GM21423 (cell line): ENCODE measurements at regions not wholly inside any gene's neighbourhood (a gene's known extent, or its start where the extent isn't known, plus 50 kb on each side); places are given as distances from the start of the nearest gene placed in this dataset.

Experiments used
- ATAC-seq: cut with Tn5 transposase; IDR thresholded peaks from one replicate; pipeline ENCODE4 v1.9.1; 2021; ENCODE audit warnings: mild to moderate bottlenecking, moderate library complexity; ENCODE audit not compliant: unreplicated experiment

- ATAC-seq: no peak
These were observed 80.0 kb downstream of the CLDN34 start for GRCh38 chrX:10047133-10047532.

DNA sequence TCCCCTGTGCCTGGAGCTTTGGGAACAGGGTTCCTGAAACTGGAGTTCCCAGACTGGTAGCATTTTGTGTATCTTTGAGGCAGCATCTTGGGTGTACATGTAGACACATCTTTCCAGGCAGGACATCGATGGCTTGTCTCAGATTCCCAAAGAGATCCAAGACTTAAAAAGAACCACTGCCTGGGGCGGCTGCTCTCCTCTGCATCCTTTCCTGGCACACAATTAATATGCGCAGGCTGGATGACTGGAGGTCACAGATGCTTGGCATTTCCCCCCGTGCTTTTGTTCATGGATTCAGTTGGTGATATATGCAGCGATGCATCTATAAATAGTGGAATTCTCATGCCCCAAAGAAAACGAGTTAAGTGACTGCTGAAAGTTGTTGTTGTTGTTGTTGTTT is 80.5 kb downstream of the CLDN34 start:
- no peak for ATAC-seq

DNA sequence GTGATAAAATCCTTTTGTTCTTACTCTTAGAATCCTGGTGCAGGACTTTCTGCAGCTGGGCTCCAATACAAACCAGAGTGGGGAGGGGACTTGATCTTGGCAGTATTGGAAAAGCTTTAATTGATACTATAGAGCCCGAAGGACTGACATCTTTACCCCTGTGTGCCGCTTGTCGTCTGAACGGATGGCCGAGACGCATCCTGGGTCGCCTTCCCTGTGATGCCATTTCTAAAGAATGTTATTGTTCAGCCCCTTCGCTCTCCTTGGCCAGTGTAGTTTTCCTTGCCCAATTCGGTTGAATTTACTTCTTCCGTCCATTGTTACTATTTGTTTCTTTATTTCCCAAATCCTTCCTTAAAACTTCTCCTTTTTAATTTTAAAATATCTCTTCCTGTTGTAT is 80.9 kb downstream of the CLDN34 start:
- no peak for ATAC-seq

DNA sequence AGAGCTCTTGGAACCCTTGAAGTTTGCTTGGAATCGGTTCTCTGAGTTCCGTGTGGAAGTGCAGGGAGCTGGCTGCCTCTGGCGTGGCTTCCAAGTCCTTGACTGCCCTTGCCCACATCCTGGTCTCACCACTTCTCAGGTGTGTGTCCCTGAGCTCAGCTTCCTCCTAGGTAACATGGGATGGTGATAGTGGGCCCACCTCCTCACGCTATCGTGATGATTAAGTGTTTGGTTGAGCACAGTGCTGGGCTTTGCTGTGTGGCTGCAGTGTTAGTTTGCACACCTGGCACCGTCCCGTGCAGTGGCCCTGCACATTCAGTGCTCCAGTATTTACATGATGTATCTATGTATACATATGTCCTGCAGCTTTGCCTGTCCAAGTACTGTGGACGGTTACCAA is 81.5 kb downstream of the CLDN34 start:
- ATAC-seq: no peak

GRCh38 chrX:10049236-10049635 is 82.1 kb downstream of the CLDN34 start:
- ATAC-seq: no peak

DNA sequence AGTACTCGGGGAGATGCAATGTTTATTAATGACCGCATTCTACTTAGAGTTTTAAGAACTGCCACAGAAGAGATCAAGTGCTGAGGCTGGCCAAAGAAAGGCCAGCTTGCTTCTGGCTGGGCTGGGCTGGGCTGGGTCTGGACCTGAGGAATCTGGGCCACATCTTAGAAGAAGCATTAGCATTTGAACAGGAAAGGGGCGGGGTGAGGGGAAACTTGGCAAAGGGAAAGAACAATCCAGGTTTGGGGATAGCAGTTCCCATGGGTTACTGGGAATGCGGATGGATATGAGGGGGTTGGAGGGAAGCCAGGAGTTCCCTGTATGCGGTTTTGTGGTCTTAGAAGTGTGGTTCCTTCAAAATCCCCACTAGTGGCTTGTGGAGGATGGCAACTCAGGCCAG is 83.3 kb downstream of the CLDN34 start:
- no peak for ATAC-seq

GRCh38 chrX:10051866-10052480 is 84.8 kb downstream of the CLDN34 start:
- no peak for ATAC-seq

GRCh38 chrX:10052906-10053625 is 85.9 kb downstream of the CLDN34 start:
- no peak for ATAC-seq

DNA sequence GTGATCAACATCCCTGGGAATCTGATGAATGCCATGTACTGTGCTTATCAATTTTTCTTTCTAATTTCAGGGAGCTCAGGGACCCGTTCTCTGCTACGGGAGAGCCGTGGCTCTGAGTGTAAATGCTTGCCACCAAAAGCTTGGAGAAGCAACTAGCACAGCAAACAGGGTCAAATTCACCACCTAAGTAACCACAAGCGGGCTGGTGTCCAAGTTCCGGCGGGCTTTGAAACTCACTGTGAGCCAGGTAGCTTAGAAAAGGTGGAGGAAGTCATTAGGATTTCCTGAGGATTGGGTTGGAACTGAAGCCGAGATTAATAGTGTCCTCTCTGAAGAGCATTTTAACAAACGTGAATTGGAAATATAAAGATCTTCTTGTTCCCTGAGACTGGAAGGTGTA is 87.2 kb downstream of the CLDN34 start:
- ATAC-seq: no peak

GRCh38 chrX:10055430-10055829 is 88.3 kb downstream of the CLDN34 start:
- ATAC-seq: no peak

DNA sequence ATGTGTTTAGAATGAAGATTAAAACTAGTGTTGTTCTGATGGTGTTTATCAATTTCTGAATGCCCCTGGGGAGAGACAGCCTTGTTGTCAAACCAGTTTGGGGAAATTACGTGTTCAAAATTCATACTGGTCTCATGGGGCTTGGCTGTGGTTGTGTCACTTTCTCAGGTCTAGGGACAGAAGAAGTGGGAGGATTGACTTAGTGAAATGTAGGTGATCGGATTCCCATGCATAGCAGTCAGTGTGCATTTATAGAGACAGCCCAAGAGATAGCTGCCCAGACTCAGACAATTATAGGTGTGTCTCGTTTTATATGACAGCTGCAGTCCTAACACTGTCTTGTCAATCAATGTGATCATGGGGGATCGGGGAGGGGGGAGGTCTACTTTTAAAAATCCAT is 94.4 kb upstream of the CLCN4 start:
- ATAC-seq: no peak

DNA sequence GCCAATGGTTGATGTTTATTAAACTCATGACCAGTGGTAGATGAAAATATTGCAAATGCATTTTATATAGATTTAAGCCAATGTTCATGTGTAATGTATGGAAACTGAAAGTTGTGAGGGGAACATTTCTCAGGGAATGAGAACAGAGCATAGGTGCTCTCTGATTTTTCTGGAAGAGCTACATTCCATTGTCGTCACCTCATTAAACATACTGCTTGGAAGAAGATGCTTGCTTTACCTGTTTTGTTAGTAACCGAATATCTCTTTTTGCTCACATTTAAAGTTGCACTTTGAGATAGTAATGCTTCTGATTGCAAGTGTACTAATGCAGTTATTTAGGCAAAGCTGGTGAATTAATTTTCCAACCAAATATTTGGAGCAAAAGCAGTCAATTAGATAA is 93.8 kb upstream of the CLCN4 start:
- ATAC-seq: no peak

GRCh38 chrX:10064736-10065135 is 92.0 kb upstream of the CLCN4 start:
- no peak for ATAC-seq

GRCh38 chrX:10070714-10071436 is 85.9 kb upstream of the CLCN4 start:
- no peak for ATAC-seq

GRCh38 chrX:10071451-10072144 is 85.2 kb upstream of the CLCN4 start:
- no peak for ATAC-seq

DNA sequence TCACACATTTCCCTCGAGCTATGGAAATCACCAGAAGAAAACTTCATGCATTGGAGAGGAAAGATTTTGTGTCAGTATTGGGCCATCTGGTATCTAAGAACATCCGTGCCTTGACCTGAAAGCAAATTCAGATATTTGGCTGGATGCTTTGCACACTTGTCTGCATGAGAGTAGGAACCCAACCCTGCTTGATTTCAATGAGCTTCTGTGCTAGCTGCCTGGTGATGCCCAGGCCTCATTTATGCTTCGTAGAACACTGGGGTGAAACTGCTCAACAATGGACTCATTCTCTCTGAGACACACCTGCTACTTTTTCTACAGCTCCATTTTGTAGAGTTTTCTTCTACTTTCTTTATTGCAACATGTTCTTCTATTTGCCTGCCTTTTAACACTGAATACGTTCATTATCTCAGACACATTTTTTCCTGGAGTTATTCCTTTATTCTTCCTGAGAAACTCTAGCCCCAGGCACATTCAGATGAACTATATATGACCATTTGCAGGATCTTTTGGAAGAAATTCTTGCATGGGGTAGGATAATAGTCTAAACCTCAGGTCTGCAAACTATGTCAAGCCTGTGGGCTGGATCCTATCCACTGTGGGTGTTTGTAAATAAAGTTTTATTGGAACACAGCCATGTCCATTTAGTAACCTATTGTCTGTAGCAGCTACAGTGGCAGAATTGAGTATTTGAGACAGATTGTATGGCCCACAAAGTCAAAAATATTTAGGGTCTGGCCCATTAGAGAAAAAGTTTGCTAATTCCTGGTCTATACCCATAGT is 83.8 kb upstream of the CLCN4 start:
- ATAC-seq: no peak

GRCh38 chrX:10073671-10074070 is 83.1 kb upstream of the CLCN4 start:
- ATAC-seq: no peak

DNA sequence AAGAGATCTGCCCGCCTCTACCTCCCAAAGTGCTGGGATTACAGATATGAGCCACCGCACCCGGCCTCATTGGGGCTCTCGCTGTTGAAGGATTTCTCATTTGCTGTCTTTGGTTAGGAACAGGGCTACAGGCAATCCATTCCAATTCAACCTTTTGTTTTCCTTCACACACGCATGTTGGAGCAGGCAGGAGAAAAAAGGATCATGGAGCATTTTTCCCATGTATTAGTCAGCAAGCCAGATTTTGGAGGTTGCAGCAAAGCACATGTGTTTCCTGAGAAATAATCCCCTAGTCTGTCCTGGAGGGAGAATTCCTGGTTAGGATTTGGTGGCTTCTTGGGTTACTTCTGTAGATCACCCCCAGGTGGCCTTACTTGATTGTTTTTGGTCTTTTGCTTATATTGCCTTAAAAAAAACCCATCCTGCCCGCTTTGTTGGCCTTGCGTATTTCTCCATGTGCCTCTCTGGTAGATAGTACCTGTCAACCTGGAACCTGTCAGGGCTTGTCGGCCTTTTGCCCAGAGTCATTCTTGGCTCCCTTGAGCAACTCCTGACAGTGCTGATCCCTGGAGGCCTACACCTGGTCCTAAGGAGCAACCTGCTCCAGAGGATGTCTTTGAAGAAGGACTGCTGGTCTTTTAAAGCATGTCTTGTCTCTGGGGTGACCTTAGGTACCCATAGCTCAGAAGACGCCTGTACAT is 82.4 kb upstream of the CLCN4 start:
- no peak for ATAC-seq

- no peak for ATAC-seq
These were observed 80.0 kb upstream of the CLCN4 start for GRCh38 chrX:10076765-10077164.
